NCI-H187 treated with DMSO at 0.1 percent for 48 hours (cell line): ENCODE measurements at regions not wholly inside any gene's neighbourhood (a gene's known extent, or its start where the extent isn't known, plus 50 kb on each side); places are given as distances from the start of the nearest gene placed in this dataset.

Source experiments
- DNase-seq: peaks from one replicate; lab custom pipeline; 2025; lab: John Stamatoyannopoulos, UW

GRCh38 chr13:22092791-22093560 is 422.1 kb downstream of the FGF9 start:
- DNase-seq: no peak

GRCh38 chr13:22095794-22096193 is 424.9 kb downstream of the FGF9 start:
- no peak for DNase-seq

- no peak for DNase-seq
Measured at GRCh38 chr13:22099585-22099984, 428.7 kb downstream of the FGF9 start.

GRCh38 chr13:22102271-22102670 is 431.4 kb downstream of the FGF9 start:
- DNase-seq: no peak

GRCh38 chr13:22103046-22104027 is 432.5 kb downstream of the FGF9 start:
- DNase-seq: no peak

- no peak for DNase-seq
Measured at GRCh38 chr13:22106058-22106457, 435.2 kb downstream of the FGF9 start.

GRCh38 chr13:22107549-22107948 is 436.7 kb downstream of the FGF9 start:
- no peak for DNase-seq

GRCh38 chr13:22108283-22108942 is 437.5 kb downstream of the FGF9 start:
- no peak for DNase-seq

- DNase-seq: no peak
Measured at GRCh38 chr13:22108979-22109378, 438.1 kb downstream of the FGF9 start.

- no peak for DNase-seq
Measured at GRCh38 chr13:22110368-22110767, 439.5 kb downstream of the FGF9 start.

GRCh38 chr13:22111152-22111783 is 440.4 kb downstream of the FGF9 start:
- no peak for DNase-seq

- no peak for DNase-seq
Measured at GRCh38 chr13:22111961-22112360, 441.1 kb downstream of the FGF9 start.

GRCh38 chr13:22112956-22113745 is 442.3 kb downstream of the FGF9 start:
- DNase-seq: no peak

- DNase-seq: no peak
Measured at GRCh38 chr13:22114630-22115311, 443.9 kb downstream of the FGF9 start.

GRCh38 chr13:22118158-22118557 is 447.3 kb downstream of the FGF9 start:
- DNase-seq: no peak

- DNase-seq: no peak
Measured at GRCh38 chr13:22120646-22121045, 449.8 kb downstream of the FGF9 start.

GRCh38 chr13:22121146-22121739 is 450.4 kb downstream of the FGF9 start:
- DNase-seq: no peak

- no peak for DNase-seq
Measured at GRCh38 chr13:22126433-22127021, 455.7 kb downstream of the FGF9 start.

- no peak for DNase-seq
Measured at GRCh38 chr13:22127277-22128164, 456.6 kb downstream of the FGF9 start.
